HG03139 (cell line): ENCODE measurements at regions not wholly inside any gene's neighbourhood (a gene's known extent, or its start where the extent isn't known, plus 50 kb on each side); places are given as distances from the start of the nearest gene placed in this dataset.

ENCODE experiments used
- ATAC-seq: cut with Tn5 transposase; IDR thresholded peaks from one replicate; pipeline ENCODE4 v1.9.1; 2021; ENCODE audit not compliant: unreplicated experiment

DNA sequence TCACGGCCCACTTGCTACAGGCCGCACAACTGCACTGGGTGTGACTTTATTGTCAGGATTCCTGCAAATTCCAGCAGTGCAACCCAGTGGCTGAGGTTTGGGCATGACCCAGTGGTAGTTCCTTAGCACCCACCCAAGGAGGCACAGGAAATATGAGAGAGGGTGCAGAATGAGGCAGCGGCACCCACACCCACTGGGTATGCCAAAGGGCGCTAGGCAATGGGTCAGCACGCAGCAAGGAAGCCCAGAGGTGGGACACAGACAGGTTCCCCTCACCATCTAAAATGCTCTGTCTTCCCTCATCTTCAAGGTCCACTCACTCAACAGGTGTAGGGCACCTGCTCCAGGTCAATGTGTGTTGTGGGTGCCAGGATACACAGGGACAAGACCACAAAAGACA, 357.8 kb upstream of the MKI67 start:
- ATAC-seq = no peak

DNA sequence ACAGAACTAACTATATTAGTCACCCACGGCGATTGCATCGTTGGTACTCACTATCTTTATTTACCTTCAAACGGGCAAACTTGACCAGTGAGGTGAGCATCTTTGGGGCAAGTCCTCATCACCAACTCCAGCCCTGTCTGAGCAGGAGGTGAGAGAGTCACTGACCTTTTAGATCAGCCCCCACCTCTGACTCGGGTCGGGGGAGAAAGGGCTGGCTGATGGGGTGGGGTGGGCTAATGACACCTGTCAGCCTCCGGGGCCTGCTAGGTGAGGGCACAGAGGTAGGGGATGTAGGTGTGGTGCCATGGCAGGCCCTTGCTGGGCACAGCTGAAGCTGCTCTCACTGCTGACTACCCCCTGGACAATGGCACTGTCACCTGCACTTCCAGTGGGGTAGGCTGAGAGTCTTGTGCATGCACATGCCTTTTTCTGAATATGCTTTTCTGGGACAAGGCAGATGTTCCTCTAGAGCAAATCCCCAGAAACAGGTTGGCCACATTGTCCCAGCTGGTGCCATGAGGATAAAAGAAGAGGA, 359.5 kb upstream of the MKI67 start:
- no peak for ATAC-seq

DNA sequence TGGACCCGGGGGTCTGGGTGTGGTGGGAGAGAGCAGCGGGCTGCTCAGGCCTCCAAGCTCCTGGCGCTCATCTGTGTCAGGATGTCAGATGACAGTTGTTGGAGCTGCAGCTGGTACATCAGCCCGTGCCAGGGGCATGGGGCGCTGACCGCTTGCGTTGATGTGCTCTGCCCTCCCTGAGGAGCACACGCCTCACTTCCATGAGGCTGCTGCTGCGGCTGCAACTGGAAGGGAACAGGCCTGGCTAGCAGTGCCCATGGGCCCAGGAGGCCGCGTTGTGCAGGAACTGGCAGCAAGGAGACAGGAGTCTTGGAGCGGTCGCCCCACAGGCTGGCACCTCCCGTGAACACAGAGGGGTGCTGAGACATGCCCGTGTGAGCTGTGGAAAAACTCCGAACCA, 361.3 kb upstream of the MKI67 start:
- ATAC-seq = no peak

DNA sequence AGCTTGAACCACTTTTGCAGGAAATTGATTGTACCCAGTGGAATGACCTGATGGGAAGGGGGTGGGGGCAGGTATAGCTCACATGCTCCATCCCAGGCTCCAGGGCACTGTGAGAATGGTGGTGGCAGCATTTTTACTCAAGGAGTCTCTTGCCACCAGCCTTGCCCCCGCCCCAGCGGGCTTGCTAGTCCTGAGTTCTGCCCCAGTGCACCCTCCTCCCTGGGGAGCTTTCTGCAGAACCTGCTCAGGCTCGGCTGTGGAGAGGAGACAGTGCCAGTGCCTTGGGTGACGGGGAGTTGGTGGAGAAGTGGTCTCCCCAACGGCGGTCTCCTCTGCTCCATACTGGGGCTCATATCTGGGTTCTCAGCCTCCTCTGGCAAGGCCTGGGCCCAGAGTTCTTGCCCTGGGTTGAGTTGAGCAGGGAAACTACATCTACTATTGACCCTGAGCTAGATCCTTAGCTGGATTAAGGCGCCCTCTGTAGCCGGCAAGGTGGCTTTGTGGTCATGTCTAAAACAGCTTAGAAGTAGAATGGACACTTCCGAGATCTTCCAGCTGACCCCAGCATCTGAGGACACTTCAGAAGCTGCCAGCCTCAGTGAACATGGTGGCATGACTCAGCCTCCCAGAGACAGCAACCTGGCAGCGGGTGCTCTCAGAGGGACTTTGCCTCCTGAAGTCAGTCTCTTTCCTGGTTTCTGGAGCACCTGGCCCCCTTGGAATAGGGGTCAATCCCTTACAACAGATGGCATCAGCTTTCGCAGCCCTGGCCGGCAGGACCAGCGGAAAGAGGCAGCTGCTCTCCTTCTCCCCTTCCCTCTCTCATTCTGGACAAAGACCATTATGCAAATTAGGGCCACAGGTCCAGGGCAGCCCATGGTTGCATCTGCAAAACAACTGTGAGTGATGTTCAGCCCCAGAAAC, 363.4 kb upstream of the MKI67 start:
- ATAC-seq = no peak

DNA sequence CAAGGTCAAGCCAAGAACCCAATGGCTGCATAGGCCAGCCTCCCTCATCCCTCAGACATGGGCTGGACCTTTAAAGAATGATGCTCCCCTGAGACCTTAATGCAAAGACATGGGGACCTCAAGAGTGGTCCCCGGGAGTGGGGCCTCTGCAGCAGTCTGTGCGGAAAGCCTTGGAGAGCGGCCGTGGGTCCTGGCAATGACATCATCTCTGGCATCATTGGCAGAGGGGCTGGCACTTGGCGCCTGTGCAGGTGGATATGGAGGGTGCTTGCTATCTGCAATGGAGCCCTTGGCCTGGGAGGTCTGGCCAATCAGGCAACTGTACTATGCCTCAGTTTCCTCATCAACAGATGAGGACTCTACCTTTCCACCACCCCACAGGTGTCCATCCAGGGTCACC, 365.5 kb upstream of the MKI67 start:
- no peak for ATAC-seq

DNA sequence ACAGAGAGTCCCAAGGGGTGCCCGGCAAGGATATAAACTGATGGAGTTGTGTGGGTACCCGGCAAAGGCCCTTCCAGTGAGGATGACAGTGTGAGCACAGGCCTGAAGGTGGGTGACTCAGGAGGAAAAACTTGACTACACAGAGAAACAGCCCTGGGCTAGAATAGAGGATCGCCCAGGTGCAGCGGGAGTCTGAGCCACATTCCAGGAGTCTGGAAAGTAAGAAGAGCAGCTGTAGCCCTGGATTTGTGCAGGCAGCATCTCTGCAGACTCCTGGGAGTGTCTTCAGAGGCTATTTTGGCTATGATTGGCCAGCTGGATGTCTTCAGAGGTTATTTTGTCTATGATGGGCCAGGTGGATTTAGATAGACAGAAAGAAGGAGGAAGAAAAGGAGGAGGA, 367.6 kb upstream of the MKI67 start:
- ATAC-seq = no peak

DNA sequence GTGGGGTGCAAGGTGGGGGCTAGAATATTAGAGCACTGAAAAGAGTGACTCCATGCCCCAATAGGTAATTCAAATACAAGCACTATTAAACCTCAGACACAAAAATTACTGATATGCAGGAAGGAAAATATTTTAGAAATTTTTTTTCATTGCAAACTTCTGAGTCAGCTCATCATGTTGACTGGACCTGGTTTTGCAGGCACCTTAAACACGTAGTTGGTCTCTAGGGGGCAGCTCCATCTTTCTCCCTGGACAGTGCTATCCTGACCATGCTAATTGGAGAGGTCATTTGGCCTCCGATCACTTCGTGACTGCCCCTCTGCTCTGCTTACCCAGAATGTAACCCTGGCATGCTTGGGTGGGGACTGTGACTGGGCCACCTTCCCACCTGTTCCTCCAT, 368.4 kb upstream of the MKI67 start:
- ATAC-seq = no peak

DNA sequence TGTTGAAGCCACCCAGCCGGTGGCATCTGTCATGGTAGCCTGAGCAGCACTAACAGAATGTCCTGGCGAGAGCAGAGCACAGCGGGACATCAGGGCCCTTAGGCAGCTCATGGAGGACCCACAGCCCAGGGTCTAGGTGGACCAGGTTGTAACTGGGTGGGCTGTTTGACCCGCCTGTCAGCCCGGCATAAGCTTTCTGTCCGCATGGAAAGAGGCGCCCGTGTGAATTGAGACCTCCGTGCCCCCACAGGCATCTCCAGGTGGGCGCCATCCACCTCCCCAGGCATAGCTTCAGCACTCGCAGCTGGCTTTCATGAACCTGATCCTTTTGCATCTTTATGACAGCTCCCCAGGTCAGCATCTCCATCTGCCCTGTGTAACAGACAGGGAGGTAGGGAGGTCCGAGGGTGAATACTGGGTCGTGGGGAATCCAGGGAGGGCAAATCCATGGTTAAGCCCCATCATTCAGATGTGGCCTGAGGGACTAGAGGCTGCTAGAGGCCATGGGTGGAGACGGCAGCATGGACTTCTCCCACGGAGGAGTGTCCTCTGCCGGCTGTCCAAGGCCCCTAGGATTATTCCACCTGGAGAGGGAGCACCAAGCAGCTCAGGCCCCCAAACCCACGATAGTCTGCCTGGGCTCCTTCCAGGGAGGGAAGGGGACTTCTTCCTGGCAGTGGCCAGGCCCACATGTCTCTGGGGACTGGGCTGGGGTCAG, 371.6 kb upstream of the MKI67 start:
- no peak for ATAC-seq

DNA sequence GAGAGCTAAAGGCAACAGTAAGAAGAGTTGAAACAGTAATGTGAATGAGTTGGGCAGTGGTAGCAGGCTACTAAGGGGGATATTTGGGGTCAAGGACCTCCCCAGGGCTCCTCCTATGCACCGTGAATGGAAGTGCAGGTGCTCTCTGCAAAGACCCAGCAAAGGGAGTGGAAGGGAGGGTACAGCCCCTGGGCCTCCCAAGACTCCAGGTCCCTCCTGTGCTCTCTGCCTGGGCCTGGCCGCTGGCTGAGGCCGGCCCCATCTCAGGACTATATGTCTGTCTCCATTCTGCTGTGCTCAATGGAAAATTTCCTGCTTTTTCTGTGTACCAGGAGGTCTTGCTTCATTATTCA, 372.1 kb upstream of the MKI67 start:
- ATAC-seq = no peak

DNA sequence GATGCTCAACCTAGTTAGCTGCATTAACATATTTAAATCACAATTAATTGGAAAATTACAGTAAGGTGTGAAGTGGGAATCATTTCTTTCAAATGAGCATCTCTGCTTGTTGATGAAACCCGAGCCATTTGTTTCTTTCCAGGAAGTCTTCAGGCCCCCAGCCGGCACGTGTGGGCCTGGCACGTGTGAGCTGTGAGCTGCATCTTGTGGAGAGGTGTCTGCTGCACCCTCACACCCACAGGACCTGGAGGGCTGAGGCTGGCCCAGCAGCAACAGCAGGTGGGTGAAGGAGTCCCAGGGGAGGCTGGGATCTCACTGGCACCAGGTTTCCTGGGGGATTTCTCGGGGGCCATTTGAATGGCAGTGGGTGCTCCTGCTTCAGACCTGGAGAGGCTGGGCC, 372.5 kb upstream of the MKI67 start:
- ATAC-seq = no peak

DNA sequence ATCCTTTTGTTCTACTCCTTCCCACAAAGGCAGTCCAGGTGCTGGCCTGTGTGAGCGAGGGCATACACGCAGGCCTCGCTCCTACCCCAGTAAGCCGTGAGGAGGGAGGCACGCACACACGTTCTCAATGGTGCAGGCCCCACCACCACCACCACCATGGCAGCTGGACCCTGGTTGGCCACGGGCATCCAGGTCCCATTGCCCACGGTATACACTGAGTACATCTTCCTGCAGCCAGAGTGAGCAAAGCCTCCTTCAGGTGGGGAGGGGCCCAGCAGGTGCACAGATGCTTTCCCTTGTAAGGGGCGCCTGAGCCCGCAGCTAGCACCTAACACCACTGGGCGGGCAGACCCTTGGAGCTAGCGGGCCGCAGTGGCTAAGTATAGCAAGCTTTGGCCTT, 373.3 kb upstream of the MKI67 start:
- ATAC-seq = no peak

DNA sequence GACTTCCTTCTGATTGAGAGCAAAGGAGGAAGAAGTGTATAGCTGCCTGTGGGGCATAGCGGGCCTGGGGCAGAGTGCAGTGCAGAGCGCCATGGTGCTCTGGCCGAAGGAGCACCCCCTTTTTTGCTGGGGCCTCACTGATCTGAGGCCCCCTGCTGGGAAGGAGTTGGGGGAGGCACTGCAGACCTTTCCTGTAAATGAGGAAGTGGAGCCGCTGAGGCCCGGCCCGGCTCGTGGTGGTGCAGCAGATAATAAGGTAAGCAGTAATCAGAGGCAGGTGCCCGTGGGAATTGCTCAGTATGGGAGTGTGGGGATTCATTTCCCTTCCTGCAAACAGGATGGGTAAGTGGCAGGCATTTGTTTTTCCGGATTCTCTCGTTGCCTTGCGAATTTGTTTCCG, 373.7 kb upstream of the MKI67 start:
- no peak for ATAC-seq

DNA sequence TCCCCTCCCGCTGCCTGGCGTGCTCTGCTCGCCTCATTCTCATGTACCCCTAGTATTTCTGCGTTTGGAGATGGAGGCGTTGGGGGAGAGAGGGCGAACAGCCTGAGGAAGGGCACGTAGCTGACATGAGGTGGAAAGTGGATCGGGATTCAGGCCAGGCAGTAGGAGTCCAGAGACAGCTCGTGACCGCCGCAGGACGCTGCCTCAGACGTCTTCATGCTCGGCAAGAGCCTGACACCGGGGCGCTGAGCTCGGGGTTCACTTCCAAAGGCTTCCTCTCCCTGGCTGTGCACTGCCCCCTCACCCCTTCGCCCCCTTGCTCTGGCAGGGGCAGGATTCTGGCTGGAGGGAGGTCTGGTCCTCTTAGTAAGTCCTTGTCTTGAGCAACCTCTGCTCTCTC, 374.4 kb upstream of the MKI67 start:
- no peak for ATAC-seq

DNA sequence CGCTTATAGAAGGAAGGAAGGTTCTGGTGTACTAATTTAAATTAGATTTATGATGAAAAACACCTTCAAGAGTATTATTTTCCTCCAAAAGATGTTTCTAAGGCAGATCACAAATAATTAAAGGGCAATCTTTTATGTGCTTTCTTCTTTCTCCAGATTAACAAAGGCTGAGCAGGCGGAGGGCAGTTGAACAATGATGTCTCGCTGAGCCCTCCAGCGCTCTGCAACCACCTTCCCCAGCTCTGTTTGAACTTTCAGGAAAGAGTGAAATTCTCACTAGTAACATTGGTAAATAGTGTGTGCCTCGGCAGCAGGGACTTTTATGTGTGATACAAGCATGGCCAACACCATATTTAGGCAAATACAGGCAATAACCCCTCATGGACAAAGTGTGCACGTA, 379.1 kb upstream of the MKI67 start:
- ATAC-seq = no peak

DNA sequence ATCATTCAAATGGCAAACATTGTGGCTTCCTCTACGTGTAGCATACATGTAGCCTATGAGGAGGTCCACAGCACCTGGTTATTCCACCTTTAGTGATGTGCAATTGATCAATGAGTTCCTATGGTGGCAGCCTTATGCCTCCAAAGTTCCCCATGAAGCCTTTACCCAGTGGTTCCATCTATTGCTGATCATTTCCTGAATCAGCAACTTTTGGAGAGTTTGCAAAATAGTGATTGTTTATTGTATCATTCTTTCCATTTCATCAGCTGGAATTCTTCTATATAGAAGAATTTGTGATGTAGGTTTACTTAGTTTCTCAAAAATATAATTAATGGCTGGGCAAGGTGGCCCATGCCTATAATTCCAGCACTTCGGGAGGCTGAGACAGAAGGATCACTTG, 380.2 kb upstream of the MKI67 start:
- ATAC-seq = no peak

DNA sequence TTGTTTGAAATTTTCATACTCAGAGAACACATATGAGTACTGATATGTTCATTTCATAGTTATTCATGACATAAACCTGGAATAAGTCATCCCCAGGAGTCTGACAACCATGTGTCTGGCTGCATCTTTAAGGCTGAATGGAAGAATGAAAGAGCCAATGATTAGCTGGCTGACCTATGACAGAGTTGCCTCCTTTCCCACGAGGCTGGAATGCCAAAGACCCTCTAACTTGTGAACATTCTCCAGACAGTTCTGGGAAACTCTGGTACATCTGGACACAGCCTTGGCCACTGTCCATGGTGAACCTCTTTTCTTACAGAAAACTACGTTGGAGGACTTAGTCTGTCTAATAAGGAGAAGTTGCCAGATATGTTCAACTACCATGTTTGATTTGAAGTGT, 380.8 kb upstream of the MKI67 start:
- ATAC-seq = no peak

DNA sequence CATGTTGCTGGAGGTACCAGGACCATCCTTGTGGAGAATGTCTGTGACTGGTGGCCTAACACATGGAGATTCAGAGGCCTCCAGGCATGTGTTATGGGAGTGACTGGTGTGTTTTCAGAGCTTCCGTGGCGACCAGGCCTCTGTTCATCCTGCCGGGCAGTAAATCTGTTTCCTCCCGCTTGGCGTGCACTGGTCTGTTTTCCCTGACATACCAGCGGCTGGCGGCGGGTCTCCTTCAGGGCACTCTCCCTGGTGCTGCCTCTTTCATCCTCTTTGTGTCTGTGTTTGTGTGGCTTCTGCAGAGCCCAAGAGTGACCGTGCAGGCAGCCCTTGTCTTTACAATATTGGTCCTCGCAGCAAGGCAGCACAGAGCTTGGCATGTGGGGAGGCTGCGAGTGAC, 385.1 kb upstream of the MKI67 start:
- ATAC-seq = no peak

DNA sequence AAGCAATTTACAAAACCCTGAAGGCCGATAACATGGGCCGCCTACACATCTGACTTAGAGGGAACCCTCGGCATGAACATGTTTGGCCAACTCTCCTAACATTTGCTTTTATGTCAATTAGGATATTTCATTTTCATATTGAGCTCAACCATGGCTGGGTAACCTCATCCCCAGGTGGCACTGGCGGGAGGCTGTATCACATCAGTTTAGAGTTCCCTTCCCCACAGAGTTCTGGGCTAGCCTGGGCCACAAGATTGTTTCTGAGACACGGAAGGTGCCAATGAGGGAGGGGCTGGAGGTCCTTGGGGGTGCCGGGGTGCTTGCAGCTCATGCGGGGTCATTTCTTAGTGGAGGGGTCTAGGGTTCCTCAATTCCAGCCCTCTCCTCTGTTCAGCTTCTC, 386.5 kb upstream of the MKI67 start:
- no peak for ATAC-seq

DNA sequence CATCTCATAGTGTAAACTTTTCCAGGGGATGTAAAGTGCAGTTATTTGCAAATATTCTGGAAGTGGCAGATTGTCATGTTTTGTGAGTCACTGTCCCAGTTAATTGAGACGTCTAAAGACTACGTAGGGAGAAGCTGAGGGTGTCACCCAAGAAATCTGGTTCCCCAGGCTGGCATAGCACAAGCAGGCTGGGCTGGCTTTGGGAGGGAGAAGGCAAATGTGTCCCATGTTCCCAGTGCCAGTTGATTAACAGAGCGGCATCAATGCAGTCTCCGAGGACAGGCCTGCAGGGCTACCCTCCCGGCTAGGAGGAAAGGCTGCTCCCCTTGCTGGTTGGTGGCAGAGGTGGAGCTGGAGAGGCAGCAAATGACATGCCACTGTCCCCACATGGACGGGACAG, 388.3 kb upstream of the MKI67 start:
- ATAC-seq = no peak

DNA sequence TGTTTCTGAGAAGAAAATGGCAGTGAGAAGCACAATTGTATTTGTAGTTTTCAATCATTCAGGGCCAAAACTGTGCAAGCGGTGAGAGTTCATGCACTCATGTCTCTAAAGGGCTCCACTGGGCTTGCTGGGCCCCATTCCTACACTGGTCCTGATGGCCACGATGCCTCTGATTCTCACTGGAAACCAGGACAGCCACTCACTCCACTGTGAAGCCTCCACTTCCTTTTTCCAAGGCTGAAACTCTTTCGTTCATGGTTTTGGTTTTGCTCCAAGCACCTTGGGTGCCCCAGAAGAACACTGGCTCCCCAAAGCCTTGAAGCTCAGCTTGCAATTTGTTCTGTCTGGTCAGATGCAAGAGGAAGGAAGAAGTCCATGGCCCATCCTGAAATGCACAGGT, 390.0 kb upstream of the MKI67 start:
- ATAC-seq = no peak

DNA sequence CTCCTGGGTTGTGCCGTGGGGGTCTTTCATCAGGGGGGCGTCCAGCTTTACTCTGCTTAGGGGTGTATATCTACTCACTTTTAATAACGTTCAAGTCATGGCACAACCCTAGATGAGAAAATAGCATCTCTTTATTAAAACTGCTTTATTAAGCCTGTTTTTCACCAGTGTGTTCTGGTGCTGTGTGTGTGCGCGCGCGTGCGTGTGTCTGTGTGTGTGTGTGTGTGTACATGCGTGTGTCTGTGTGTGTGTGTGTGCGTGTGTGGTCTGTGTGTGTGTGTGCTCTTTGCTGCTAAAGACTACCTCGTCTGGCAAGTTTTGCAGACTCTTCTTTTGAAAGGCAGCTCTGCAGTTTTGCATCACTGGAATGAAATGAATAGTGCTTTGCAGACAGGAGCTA, 390.9 kb upstream of the MKI67 start:
- ATAC-seq = no peak

DNA sequence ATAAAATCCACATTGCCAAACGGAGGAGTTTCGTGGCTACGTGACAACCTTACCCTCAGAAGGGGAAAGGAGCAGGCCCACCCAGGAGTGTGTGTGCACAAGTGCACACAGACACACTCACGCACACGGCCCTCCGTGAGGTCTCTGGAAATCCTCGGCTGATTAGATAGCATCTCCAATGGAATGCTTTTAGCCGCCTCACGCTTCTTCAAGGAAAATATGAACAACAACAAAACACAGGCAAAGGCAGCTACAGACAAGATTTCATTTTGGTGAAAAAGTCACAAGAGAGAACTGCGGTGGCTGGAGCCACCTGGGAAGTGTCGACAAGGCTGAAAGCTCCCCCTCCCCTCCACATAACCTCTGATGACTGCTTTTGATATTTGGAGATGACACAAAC, 391.8 kb upstream of the MKI67 start:
- ATAC-seq = no peak
